Uterus (tissue), 3 donors: ENCODE measurements at regions not wholly inside any gene's neighbourhood (a gene's known extent, or its start where the extent isn't known, plus 50 kb on each side); places are given as distances from the start of the nearest gene placed in this dataset.

Experiments used
- DNase-seq, 2 donors: peaks; one replicate each; pipeline ENCODE4 v3.0.0-alpha.2; 2019 to 2020
- H3K27ac ChIP-seq, 2 donors: fragments of 200-600 bp; sonication (generic); 1 replicate in 1 of 2; 2 replicates in 1 of 2; pipeline ENCODE4 v1.5.1; 2016 to 2018
- H3K27me3 ChIP-seq, 2 donors: fragments of 200-600 bp; sonication (generic); one replicate each; pipeline ENCODE4 v1.5.1; 2018 to 2019; ENCODE audit warnings: control low read depth in 1 of 2
- H3K36me3 ChIP-seq, 2 donors: fragments of 200-600 bp; sonication (generic); one replicate each; pipeline ENCODE4 v1.5.1; 2019; ENCODE audit warnings: control low read depth in 1 of 2
- H3K4me1 ChIP-seq, 2 donors: fragments of 200-600 bp; sonication (generic); one replicate each; pipeline ENCODE4 v1.5.1; 2018 to 2019; ENCODE audit warnings: control low read depth in 1 of 2
- H3K4me3 ChIP-seq, 2 donors: fragments of 200-600 bp; sonication (generic); 1 replicate in 1 of 2; 2 replicates in 1 of 2; pipeline ENCODE4 v1.5.1; 2018 to 2019; ENCODE audit warnings: mild to moderate bottlenecking in 1 of 2
- H3K9me3 ChIP-seq, 2 donors: fragments of 200-600 bp; sonication (generic); one replicate each; pipeline ENCODE4 v1.5.1; 2019; ENCODE audit warnings: control low read depth in 1 of 2
- CTCF ChIP-seq, 4 experiments: fragments of 200-600 bp in 2 of 4; fragments of 450-650 bp in 2 of 4; sonication (generic) in 2 of 4; IDR thresholded peaks; one replicate each; pipeline ENCODE4 v1.5.1; 2016 to 2019; ENCODE audit warnings: antibody characterized with exemption in 4 of 4, mild to moderate bottlenecking in 2 of 4, moderate library complexity in 1 of 4
- POLR2A ChIP-seq, 2 donors: fragments of 450-650 bp; IDR thresholded peaks; one replicate each; pipeline ENCODE4 v1.6.1; 2016; ENCODE audit warnings: antibody characterized with exemption in 2 of 2, mild to moderate bottlenecking in 1 of 2, moderate library complexity in 1 of 2
- intact Hi-C: fragments of 100-400 bp; cut with DNase I; formaldehyde crosslinking; loops from one replicate; pipeline ENCODE4 v1.15.1; 2023; ENCODE audit warnings: low total_unique reads
- donor health status: DM: yes; HTN: yes; CAD: no.

- H3K27ac ChIP-seq = peak overlapping the region; percentile 55 to 56
- TF ChIP-seq CTCF (IDR thresholded peaks at IDR 0.05) (no peak), POLR2A (IDR thresholded peaks at IDR 0.05) (no peak)
Measured at GRCh38 chr4:156476359-156476758, 495.2 kb downstream of the PDGFC start.

GRCh38 chr4:156475322-156475721 is 496.3 kb downstream of the PDGFC start:
- TF ChIP-seq POLR2A (IDR thresholded peaks at IDR 0.05) (no peak), CTCF (IDR thresholded peaks at IDR 0.05) (peak; percentile 29 to 47 (median 38))
- DNase-seq = no peak
- Histone ChIP-seq H3K27me3 (no peaks in the 10 kb centered on the region), H3K4me1 (no peaks in the 10 kb centered on the region), H3K27ac (peak overlapping the region in 1 of 2 donors; percentile 56), H3K36me3 (no peaks in the 10 kb centered on the region), H3K4me3 (no peak overlapping the region), H3K9me3 (no peaks in the 10 kb centered on the region)
- intact Hi-C loops = no loop called here

More at GRCh38 chr4:156476359-156476758, 495.2 kb downstream of the PDGFC start:
- Histone ChIP-seq H3K9me3 (no peaks in the 10 kb centered on the region), H3K4me1 (no peaks in the 10 kb centered on the region), H3K36me3 (no peaks in the 10 kb centered on the region), H3K27me3 (no peaks in the 10 kb centered on the region), H3K4me3 (no peak overlapping the region)
- DNase-seq = no peak
- intact Hi-C loops = no loop called here

- Histone ChIP-seq H3K36me3 (no peaks in the 10 kb centered on the region), H3K4me1 (no peaks in the 10 kb centered on the region), H3K27ac (no peak overlapping the region), H3K4me3 (no peak overlapping the region), H3K27me3 (no peaks in the 10 kb centered on the region), H3K9me3 (no peaks in the 10 kb centered on the region)
- DNase-seq = no peak
- TF ChIP-seq POLR2A (IDR thresholded peaks at IDR 0.05) (no peak), CTCF (IDR thresholded peaks at IDR 0.05) (no peak)
- intact Hi-C loops = no loop called here
Measured at GRCh38 chr4:156473151-156473550, 498.4 kb downstream of the PDGFC start.

- Histone ChIP-seq H3K36me3 (no peaks in the 10 kb centered on the region), H3K4me1 (no peaks in the 10 kb centered on the region), H3K9me3 (no peaks in the 10 kb centered on the region), H3K27ac (no peak overlapping the region), H3K27me3 (no peaks in the 10 kb centered on the region), H3K4me3 (no peak overlapping the region)
- DNase-seq = no peak
- TF ChIP-seq CTCF (IDR thresholded peaks at IDR 0.05) (no peak), POLR2A (IDR thresholded peaks at IDR 0.05) (no peak)
- intact Hi-C loops = no loop called here
Measured at GRCh38 chr4:156472624-156473023, 499.0 kb downstream of the PDGFC start.

DNA sequence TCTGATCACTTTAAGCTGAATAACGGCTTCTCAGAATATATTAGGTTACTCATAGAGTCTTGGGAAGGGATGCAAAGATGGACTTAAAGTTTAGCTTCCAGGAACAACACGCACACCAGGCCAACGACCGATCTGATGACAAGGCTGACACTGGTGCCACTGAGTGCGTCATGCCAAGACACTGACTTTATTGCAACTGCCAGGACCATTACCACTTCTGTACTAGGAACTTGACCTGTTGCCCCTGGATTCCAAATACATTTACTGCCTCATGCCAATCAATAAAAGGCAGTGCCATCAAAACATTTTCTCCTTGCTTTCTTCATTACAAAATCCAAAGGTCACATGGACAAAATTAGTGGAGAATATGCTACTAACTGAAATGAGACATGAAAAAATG is 505.9 kb upstream of the CTSO start:
- no peak overlapping the region for H3K4me3 ChIP-seq
- no peaks in the 10 kb centered on the region for H3K27me3 ChIP-seq
- intact Hi-C loops = no loop called here
- no peaks in the 10 kb centered on the region for H3K36me3 ChIP-seq
- DNase-seq = no peak
- H3K4me1 ChIP-seq = no peaks in the 10 kb centered on the region
- TF ChIP-seq POLR2A (IDR thresholded peaks at IDR 0.05) = no peak
- no peak overlapping the region for H3K27ac ChIP-seq
- no peaks in the 10 kb centered on the region for H3K9me3 ChIP-seq

DNA sequence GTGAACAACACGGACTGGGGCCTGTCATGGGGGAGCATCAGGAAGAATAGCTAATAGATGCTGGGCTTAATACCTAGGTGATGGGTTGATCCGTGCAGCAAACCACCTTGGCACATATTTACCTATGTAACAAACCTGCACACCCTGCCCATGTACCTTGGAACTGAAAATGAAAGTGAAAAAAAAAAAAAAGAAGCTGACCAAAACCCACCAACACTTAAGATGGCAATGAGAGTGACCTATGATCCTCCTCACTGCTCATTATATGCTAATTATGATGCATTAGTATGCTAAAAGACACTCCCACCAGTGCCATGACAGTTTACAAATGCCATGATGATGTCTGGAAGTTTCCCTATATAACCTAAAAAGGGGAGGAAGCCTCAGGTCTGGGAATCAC is 503.2 kb upstream of the CTSO start:
- DNase-seq = no peak
- H3K27me3 ChIP-seq = no peaks in the 10 kb centered on the region
- H3K4me3 ChIP-seq = no peak overlapping the region
- no peaks in the 10 kb centered on the region for H3K4me1 ChIP-seq
- no peaks in the 10 kb centered on the region for H3K9me3 ChIP-seq
- intact Hi-C loops = no loop called here
- H3K27ac ChIP-seq = no peak overlapping the region
- H3K36me3 ChIP-seq = no peaks in the 10 kb centered on the region
- TF ChIP-seq CTCF (IDR thresholded peaks at IDR 0.05) (no peak), POLR2A (IDR thresholded peaks at IDR 0.05) (no peak)
